PC-3 (cell line): ENCODE measurements at regions not wholly inside any gene's neighbourhood (a gene's known extent, or its start where the extent isn't known, plus 50 kb on each side); places are given as distances from the start of the nearest gene placed in this dataset.

Experiments used
- ATAC-seq: fragments of 200-7000 bp; cut with Tn5 transposase; 2 replicates; pipeline ENCODE4 v1.9.1; 2020; ENCODE audit warnings: mild to moderate bottlenecking, moderate library complexity
- BruUV-seq: library from RNA; stranded (reverse); fragments of 400-500 nt; replicated peaks from 2 replicates; lab custom pipeline; 2021; lab: Mats Ljungman, UMichigan
- CTCF ChIA-PET: fragments of 300-600 bp; sonication (Branson Sonifier 250); formaldehyde crosslinking; loops from one replicate; lab custom pipeline; 2022; ENCODE audit warnings: antibody characterized with exemption; lab: Charles Lee
- POLR2A ChIA-PET: fragments of 300-600 bp; sonication (Branson Sonifier 250); formaldehyde crosslinking; loops from one replicate; lab custom pipeline; 2022; ENCODE audit warnings: antibody characterized with exemption; ENCODE audit not compliant: unreplicated experiment; lab: Charles Lee
- DNase-seq: peaks from one replicate; pipeline ENCODE4 v3.0.0-alpha.2; 2015
- H2AFZ ChIP-seq: fragments of 300-600 bp; sonication (generic); 2 replicates; pipeline ENCODE4 v1.6.0; 2016; ENCODE audit warnings: antibody characterized with exemption, low read length
- H3F3A ChIP-seq: fragments of 300-600 bp; sonication (generic); one replicate; pipeline ENCODE4 v1.6.0; 2017; ENCODE audit warnings: antibody characterized with exemption, low read length, control low read depth, mild to moderate bottlenecking; ENCODE audit not compliant: unreplicated experiment
- H3K27ac ChIP-seq: fragments of 300-600 bp; sonication (generic); 2 replicates; pipeline ENCODE4 v1.5.1; 2016; ENCODE audit warnings: mild to moderate bottlenecking, low read length
- H3K27me3 ChIP-seq: fragments of 300-600 bp; sonication (generic); 2 replicates; pipeline ENCODE4 v1.6.1; 2016; ENCODE audit warnings: low read length, mixed read lengths
- H3K36me3 ChIP-seq: fragments of 300-600 bp; sonication (generic); 2 replicates; pipeline ENCODE4 v1.6.1; 2016; ENCODE audit warnings: low read depth, mixed run types, low read length, mixed read lengths
- H3K4me1 ChIP-seq: fragments of 300-600 bp; sonication (generic); 2 replicates; pipeline ENCODE4 v1.5.1; 2016; ENCODE audit warnings: low read length; ENCODE audit not compliant: insufficient read depth
- H3K4me2 ChIP-seq: fragments of 300-600 bp; sonication (generic); 2 replicates; pipeline ENCODE4 v1.6.0; 2016; ENCODE audit warnings: low read length
- H3K4me3 ChIP-seq: fragments of 300-600 bp; sonication (generic); 2 replicates; pipeline ENCODE4 v1.5.1; 2016; ENCODE audit warnings: mild to moderate bottlenecking, low read length, mixed read lengths
- H3K79me2 ChIP-seq: fragments of 300-600 bp; sonication (generic); 2 replicates; pipeline ENCODE4 v1.6.1; 2017; ENCODE audit warnings: low read length, mixed read lengths
- H3K9ac ChIP-seq: fragments of 300-600 bp; sonication (generic); 2 replicates; pipeline ENCODE4 v1.6.0; 2016; ENCODE audit warnings: mild to moderate bottlenecking, low read length
- H3K9me2 ChIP-seq: fragments of 300-600 bp; sonication (generic); replicated peaks from 2 replicates; pipeline ENCODE4 v1.6.1; 2016; ENCODE audit warnings: mixed run types, low read length, mixed read lengths
- H3K9me3 ChIP-seq: fragments of 300-600 bp; sonication (generic); 2 replicates; pipeline ENCODE4 v1.6.1; 2016; ENCODE audit warnings: low read length, mixed read lengths
- H4K20me1 ChIP-seq: fragments of 300-600 bp; sonication (generic); 2 replicates; pipeline ENCODE4 v1.6.1; 2016; ENCODE audit warnings: low read length, mixed read lengths
- EZH2 ChIP-seq: fragments of 300-600 bp; sonication (generic); IDR thresholded peaks from one replicate; pipeline ENCODE4 v1.6.1; 2017; ENCODE audit warnings: antibody characterized with exemption, mild to moderate bottlenecking, low read length; ENCODE audit not compliant: unreplicated experiment
- EZH2phosphoT487 ChIP-seq: fragments of 300-600 bp; sonication (generic); IDR thresholded peaks from 2 replicates; pipeline ENCODE4 v1.6.1; 2018; ENCODE audit warnings: mild to moderate bottlenecking, antibody characterized with exemption, low read length, borderline replicate concordance
- intact Hi-C: fragments of 100-400 bp; cut with micrococcal nuclease; formaldehyde crosslinking; loops from 2 replicates; pipeline ENCODE4 v1.9.0; 2023
- TF ChIP-seq, protein P1 (sequence below): fragments of 300-600 bp; sonication (generic); conservative IDR thresholded peaks from 2 replicates; pipeline ENCODE4 v1.5.1; 2017; ENCODE audit warnings: antibody characterized with exemption, low read depth, mild to moderate bottlenecking, low read length

DNA sequence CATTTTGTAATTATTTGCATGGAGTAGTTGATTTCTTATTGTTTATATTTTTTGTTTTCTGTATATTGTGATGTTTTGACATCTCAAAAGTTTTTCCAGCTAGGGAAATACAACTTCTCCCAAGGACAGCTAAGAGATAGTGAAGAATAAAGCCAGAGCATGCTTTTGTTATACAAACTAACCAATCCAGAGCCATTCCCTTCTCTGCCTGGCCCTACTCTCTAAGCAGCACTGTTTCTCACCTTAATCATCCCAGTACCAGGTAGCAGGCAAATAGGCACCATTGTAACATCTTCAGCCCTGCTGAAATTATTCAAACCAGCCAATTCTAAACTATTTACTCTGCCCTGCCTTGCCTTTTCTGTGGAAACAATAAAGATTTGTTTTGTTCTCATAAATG lies 1063.4 kb upstream of the CHAC2 start:
- H4K20me1 ChIP-seq, result no peaks in the 10 kb centered on the region
- no peak overlapping the region for H2AFZ ChIP-seq
- no peaks in the 10 kb centered on the region for H3K27me3 ChIP-seq
- no TSS peak for BruUV-seq
- H3K9me2 ChIP-seq, result no peaks in the 10 kb centered on the region
- H3F3A ChIP-seq, result no peaks in the 10 kb centered on the region
- ChIA-PET POLR2A (no interaction called here), CTCF (no interaction called here)
- H3K4me2 ChIP-seq, result no peak overlapping the region
- H3K9ac ChIP-seq, result no peak overlapping the region
- DNase-seq (no peak), ATAC-seq (no peak)
- intact Hi-C loops, result no loop called here
- H3K79me2 ChIP-seq, result no peaks in the 10 kb centered on the region
- H3K4me3 ChIP-seq, result no peak overlapping the region
- H3K27ac ChIP-seq, result no peak overlapping the region
- H3K4me1 ChIP-seq, result no peaks in the 10 kb centered on the region
- H3K36me3 ChIP-seq, result no peaks in the 10 kb centered on the region
- TF ChIP-seq, protein P1, sequence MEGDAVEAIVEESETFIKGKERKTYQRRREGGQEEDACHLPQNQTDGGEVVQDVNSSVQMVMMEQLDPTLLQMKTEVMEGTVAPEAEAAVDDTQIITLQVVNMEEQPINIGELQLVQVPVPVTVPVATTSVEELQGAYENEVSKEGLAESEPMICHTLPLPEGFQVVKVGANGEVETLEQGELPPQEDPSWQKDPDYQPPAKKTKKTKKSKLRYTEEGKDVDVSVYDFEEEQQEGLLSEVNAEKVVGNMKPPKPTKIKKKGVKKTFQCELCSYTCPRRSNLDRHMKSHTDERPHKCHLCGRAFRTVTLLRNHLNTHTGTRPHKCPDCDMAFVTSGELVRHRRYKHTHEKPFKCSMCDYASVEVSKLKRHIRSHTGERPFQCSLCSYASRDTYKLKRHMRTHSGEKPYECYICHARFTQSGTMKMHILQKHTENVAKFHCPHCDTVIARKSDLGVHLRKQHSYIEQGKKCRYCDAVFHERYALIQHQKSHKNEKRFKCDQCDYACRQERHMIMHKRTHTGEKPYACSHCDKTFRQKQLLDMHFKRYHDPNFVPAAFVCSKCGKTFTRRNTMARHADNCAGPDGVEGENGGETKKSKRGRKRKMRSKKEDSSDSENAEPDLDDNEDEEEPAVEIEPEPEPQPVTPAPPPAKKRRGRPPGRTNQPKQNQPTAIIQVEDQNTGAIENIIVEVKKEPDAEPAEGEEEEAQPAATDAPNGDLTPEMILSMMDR, result no peak
- TF ChIP-seq EZH2 (no peak), EZH2phosphoT487 (no peak)
- no peaks in the 10 kb centered on the region for H3K9me3 ChIP-seq

DNA sequence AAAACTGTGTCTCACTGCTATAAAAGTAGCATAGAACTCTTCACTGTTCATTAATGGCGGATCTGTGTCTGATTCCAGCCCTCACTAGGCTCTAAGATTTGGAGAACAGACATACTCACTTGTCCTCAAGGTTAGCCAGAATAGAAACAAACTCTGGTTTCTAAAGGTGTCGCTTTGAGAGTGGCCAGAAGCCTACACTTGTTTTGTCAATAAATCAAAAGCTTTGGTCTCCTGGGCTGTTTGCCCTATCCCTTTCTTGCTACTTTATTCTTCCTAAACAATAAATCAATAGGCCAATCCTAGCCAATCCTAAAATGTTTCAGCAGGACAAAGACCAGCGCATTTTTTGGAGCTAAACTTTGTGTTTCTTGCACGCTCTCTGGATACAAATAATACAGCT lies 1064.6 kb upstream of the CHAC2 start:
- POLR2A ChIA-PET, result no interaction called here
- BruUV-seq, result no TSS peak
- no peak for ATAC-seq

DNA sequence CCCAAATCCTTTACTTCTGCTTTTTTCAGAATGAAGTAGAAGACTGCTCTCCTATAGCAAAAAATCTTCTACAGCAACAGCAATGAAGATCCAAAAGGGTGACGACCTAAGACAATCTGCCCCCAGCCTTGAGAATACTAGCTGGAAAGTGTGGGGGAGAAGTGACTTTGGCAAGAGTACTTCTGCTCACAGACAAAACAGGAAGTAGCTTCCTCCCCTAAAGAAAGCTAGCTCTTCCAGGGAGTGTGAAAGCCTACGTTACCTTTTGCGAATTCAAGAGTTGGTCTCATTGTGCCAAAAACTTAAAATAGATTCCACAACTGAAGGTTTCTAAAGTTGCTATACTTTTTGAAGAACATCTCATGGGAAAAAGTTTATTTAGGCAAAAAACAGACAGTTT lies 1069.2 kb upstream of the CHAC2 start:
- Histone ChIP-seq H3K9me3 (no peaks in the 10 kb centered on the region), H2AFZ (no peak overlapping the region), H3K4me3 (no peak overlapping the region), H3K36me3 (no peaks in the 10 kb centered on the region), H3K79me2 (no peaks in the 10 kb centered on the region), H3F3A (no peaks in the 10 kb centered on the region), H3K9me2 (no peaks in the 10 kb centered on the region), H4K20me1 (no peaks in the 10 kb centered on the region), H3K9ac (no peak overlapping the region), H3K4me2 (no peak overlapping the region), H3K27ac (no peak overlapping the region), H3K27me3 (no peaks in the 10 kb centered on the region), H3K4me1 (no peaks in the 10 kb centered on the region)
- TF ChIP-seq EZH2phosphoT487 (no peak), EZH2 (no peak)
- TF ChIP-seq, protein P1, result no peak
- ChIA-PET POLR2A (no interaction called here), CTCF (no interaction called here)
- BruUV-seq, result no TSS peak
- intact Hi-C loops, result no loop called here
- ATAC-seq (no peak), DNase-seq (no peak)

More for the DNA sequence above, 1064.6 kb upstream of the CHAC2 start:
- no peaks in the 10 kb centered on the region for H3F3A ChIP-seq
- H4K20me1 ChIP-seq, result no peaks in the 10 kb centered on the region
- no peak overlapping the region for H3K4me3 ChIP-seq
- no peak overlapping the region for H3K4me2 ChIP-seq
- H3K79me2 ChIP-seq, result no peaks in the 10 kb centered on the region
- DNase-seq, result no peak
- no peaks in the 10 kb centered on the region for H3K4me1 ChIP-seq
- H3K36me3 ChIP-seq, result no peaks in the 10 kb centered on the region
- H3K9ac ChIP-seq, result no peak overlapping the region
- intact Hi-C loops, result no loop called here
- H3K9me2 ChIP-seq, result no peaks in the 10 kb centered on the region
- H3K9me3 ChIP-seq, result no peaks in the 10 kb centered on the region
- H3K27me3 ChIP-seq, result no peaks in the 10 kb centered on the region
- CTCF ChIA-PET, result no interaction called here
- TF ChIP-seq EZH2 (no peak), EZH2phosphoT487 (no peak)
- TF ChIP-seq, protein P1, result no peak
- no peak overlapping the region for H2AFZ ChIP-seq
- H3K27ac ChIP-seq, result no peak overlapping the region
